Endothelial cell of umbilical vein (primary cell): ENCODE measurements at regions not wholly inside any gene's neighbourhood (a gene's known extent, or its start where the extent isn't known, plus 50 kb on each side); places are given as distances from the start of the nearest gene placed in this dataset.

Source experiments
- BruUV-seq: library from RNA; stranded (reverse); fragments of 400-500 nt; replicated peaks from 2 replicates; lab custom pipeline; 2021; lab: Mats Ljungman, UMichigan
- CTCF ChIA-PET: fragments of 300-600, 350-600 bp; sonication (Branson Sonifier 250); formaldehyde crosslinking; loops from one replicate; lab custom pipeline; 2021; ENCODE audit warnings: antibody characterized with exemption, inconsistent platforms; lab: Charles Lee
- POLR2A ChIA-PET: fragments of 300-600, 350-600 bp; sonication (Branson Sonifier 250); formaldehyde crosslinking; loops from one replicate; lab custom pipeline; 2021; ENCODE audit warnings: antibody characterized with exemption, inconsistent platforms; lab: Charles Lee
- DNase-seq: peaks from one replicate; pipeline ENCODE4 v3.0.0-alpha.2; 2011; ENCODE audit warnings: low read depth, low spot score
- FAIRE-seq: peaks from 2 replicates; lab custom pipeline; 2011; peaks lifted over from hg19 to GRCh38; lab: Jason Lieb, UNC
- H2AFZ ChIP-seq: 2 replicates; pipeline ENCODE4 v1.6.0; 2012; ENCODE audit warnings: low read depth, low read length, control low read depth, inconsistent platforms
- H3K27ac ChIP-seq: 2 replicates; pipeline ENCODE4 v1.5.1; 2011; ENCODE audit warnings: low read depth, mild to moderate bottlenecking, control low read depth, low read length, moderate library complexity; ENCODE audit not compliant: insufficient read depth
- H3K27me3 ChIP-seq, 2 experiments: 2 replicates each; pipeline versions ENCODE4 v1.6.0 to v1.6.1; 2011; ENCODE audit warnings: low read length in 2 of 2, mixed read lengths in 1 of 2; ENCODE audit not compliant: control insufficient read depth in 2 of 2, insufficient read depth in 2 of 2
- H3K36me3 ChIP-seq, 2 experiments: 2 replicates in 1 of 2; 3 replicates in 1 of 2; pipeline ENCODE4 v1.5.1; 2011; ENCODE audit warnings: low read length in 2 of 2, mild to moderate bottlenecking in 1 of 2, moderate library complexity in 1 of 2; ENCODE audit not compliant: control insufficient read depth in 2 of 2, insufficient read depth in 2 of 2; ENCODE audit errors: extremely low read depth in 1 of 2
- H3K4me1 ChIP-seq: 3 replicates; pipeline ENCODE4 v1.5.1; 2011; ENCODE audit warnings: mild to moderate bottlenecking, low read length; ENCODE audit not compliant: control insufficient read depth, insufficient read depth; ENCODE audit errors: extremely low read depth
- H3K4me2 ChIP-seq: 2 replicates; pipeline ENCODE4 v1.6.1; 2011; ENCODE audit warnings: low read length, control low read depth, mixed read lengths; ENCODE audit not compliant: insufficient read depth
- H3K4me3 ChIP-seq, 3 experiments: fragments of 200-600 bp in 1 of 3; sonication (generic), shearing (Covaris generic) in 1 of 3; replicated peaks in 1 of 3; 2 replicates each; pipeline ENCODE4 v1.5.1; 2011 to 2016; ENCODE audit warnings: control low read depth in 3 of 3, low read length in 3 of 3, mild to moderate bottlenecking in 2 of 3, inconsistent platforms in 1 of 3, low read depth in 1 of 3, moderate library complexity in 1 of 3; ENCODE audit not compliant: insufficient read depth in 1 of 3
- H3K79me2 ChIP-seq: 2 replicates; pipeline ENCODE4 v1.6.0; 2012; ENCODE audit warnings: low read length, inconsistent platforms; ENCODE audit not compliant: control insufficient read depth, insufficient read depth
- H3K9ac ChIP-seq: replicated peaks from 2 replicates; pipeline ENCODE3; 2011; ENCODE audit warnings: low read length, control low read depth; ENCODE audit not compliant: insufficient read depth; ENCODE audit errors: extremely low read depth
- H3K9me1 ChIP-seq: replicated peaks from 3 replicates; pipeline ENCODE4 v1.6.0; 2011; ENCODE audit warnings: mild to moderate bottlenecking, low read length; ENCODE audit not compliant: control insufficient read depth, insufficient read depth; ENCODE audit errors: extremely low read depth
- H3K9me3 ChIP-seq: replicated peaks from 2 replicates; pipeline ENCODE4 v1.5.1; 2012; ENCODE audit warnings: low read length, inconsistent platforms; ENCODE audit not compliant: control insufficient read depth, insufficient read depth
- H4K20me1 ChIP-seq: replicated peaks from 2 replicates; pipeline ENCODE3; 2011; ENCODE audit warnings: mild to moderate bottlenecking, low read length; ENCODE audit not compliant: control insufficient read depth, insufficient read depth; ENCODE audit errors: extremely low read depth
- EZH2 ChIP-seq: IDR thresholded peaks from 2 replicates; pipeline ENCODE4 v1.6.1; 2012; ENCODE audit warnings: borderline replicate concordance, low read depth, mild to moderate bottlenecking, moderate library complexity, low read length, inconsistent platforms; ENCODE audit not compliant: severe bottlenecking
- FOS ChIP-seq: IDR thresholded peaks from 2 replicates; pipeline ENCODE4 v1.6.1; 2011; ENCODE audit warnings: mild to moderate bottlenecking, low read length, moderate library complexity, borderline replicate concordance; ENCODE audit not compliant: insufficient read depth
- GATA2 ChIP-seq: IDR thresholded peaks from 2 replicates; pipeline ENCODE4 v1.7.0; 2011; ENCODE audit warnings: low read depth, mild to moderate bottlenecking, moderate library complexity, mixed read lengths, low read length; ENCODE audit not compliant: insufficient read length, insufficient read depth
- JUN ChIP-seq: IDR thresholded peaks from 2 replicates; pipeline ENCODE4 v1.6.1; 2011; ENCODE audit warnings: borderline replicate concordance, low read depth; ENCODE audit not compliant: insufficient read length, insufficient read depth
- MYC ChIP-seq: IDR thresholded peaks from one replicate; pipeline ENCODE4 v1.6.1; 2011; ENCODE audit warnings: mild to moderate bottlenecking, low read depth, low read length
- POLR2A ChIP-seq: IDR thresholded peaks from 2 replicates; pipeline ENCODE4 v1.6.1; 2012; ENCODE audit warnings: low read depth, mild to moderate bottlenecking, control low read depth, low read length
- POLR2AphosphoS5 ChIP-seq: IDR thresholded peaks from 2 replicates; pipeline ENCODE4 v1.6.1; 2012; ENCODE audit warnings: low read depth, mild to moderate bottlenecking, control low read depth, low read length, moderate library complexity; ENCODE audit not compliant: insufficient read depth
- dilution Hi-C: fragments of 300-500 bp; cut with MboI; formaldehyde crosslinking; loops from one replicate; pipeline ENCODE4 v1.15.0; 2019; ENCODE audit warnings: low sequenced_read_pairs; ENCODE audit not compliant: extremely low pct_ligation_motif_present
- intact Hi-C: fragments of 100-400 bp; cut with micrococcal nuclease; formaldehyde crosslinking; loops from one replicate; pipeline ENCODE4 v1.10.0; 2022
- TF ChIP-seq, protein P1 (sequence below): IDR thresholded peaks from 2 replicates; pipeline ENCODE4 v1.6.1; 2011; ENCODE audit not compliant: insufficient read depth, insufficient read length
- TF ChIP-seq, protein P2 (sequence below), 2 donors: IDR thresholded peaks; 1 replicate in 1 of 2; 2 replicates in 1 of 2; pipeline ENCODE4 v1.5.1; 2011; ENCODE audit warnings: low read length in 2 of 2, mild to moderate bottlenecking in 2 of 2, moderate library complexity in 2 of 2, control low read depth in 1 of 2, inconsistent platforms in 1 of 2, low read depth in 1 of 2; ENCODE audit not compliant: insufficient read depth in 1 of 2; ENCODE audit errors: extremely low read depth in 1 of 2

DNA sequence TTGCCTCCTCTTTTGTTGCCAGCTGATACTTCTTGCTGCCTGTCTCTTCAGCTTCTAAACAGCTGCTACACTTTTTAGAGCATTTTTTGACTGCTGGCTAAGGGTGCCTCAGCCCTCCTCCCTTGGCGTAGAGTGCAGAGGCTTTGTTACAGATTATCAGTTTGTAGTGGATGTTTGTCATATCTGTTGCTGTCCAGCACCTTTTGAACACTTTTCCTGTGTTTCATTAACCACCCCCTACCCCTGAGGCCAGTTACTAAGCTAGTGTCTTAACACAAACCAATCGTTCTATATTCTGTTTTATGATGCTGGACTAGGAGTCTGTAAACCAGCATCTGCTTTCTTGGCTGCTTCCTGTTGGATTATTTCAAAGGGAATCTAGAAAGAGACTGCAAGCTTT is 441.5 kb downstream of the DNAH5 start:
- no peaks in the 10 kb centered on the region for H3K4me1 ChIP-seq
- dilution Hi-C loops: no loop called here
- H3K4me2 ChIP-seq: no peak overlapping the region
- POLR2A ChIA-PET: no interaction called here
- no peaks in the 10 kb centered on the region for H3K9me1 ChIP-seq
- BruUV-seq: no TSS peak
- CTCF ChIA-PET: no interaction called here
- no peak overlapping the region for H2AFZ ChIP-seq
- no peaks in the 10 kb centered on the region for H3K9me3 ChIP-seq
- no peak for FAIRE-seq
- DNase-seq: no peak
- intact Hi-C loops: no loop called here
- no peak overlapping the region for H3K9ac ChIP-seq
- H3K79me2 ChIP-seq: no peaks in the 10 kb centered on the region
- TF ChIP-seq, protein P1, sequence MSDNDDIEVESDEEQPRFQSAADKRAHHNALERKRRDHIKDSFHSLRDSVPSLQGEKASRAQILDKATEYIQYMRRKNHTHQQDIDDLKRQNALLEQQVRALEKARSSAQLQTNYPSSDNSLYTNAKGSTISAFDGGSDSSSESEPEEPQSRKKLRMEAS: no peak
- no peak for TF ChIP-seq POLR2A
- no peak for TF ChIP-seq EZH2
- TF ChIP-seq MYC: no peak
- TF ChIP-seq FOS: no peak
- no peak for TF ChIP-seq JUN
- TF ChIP-seq, protein P2, sequence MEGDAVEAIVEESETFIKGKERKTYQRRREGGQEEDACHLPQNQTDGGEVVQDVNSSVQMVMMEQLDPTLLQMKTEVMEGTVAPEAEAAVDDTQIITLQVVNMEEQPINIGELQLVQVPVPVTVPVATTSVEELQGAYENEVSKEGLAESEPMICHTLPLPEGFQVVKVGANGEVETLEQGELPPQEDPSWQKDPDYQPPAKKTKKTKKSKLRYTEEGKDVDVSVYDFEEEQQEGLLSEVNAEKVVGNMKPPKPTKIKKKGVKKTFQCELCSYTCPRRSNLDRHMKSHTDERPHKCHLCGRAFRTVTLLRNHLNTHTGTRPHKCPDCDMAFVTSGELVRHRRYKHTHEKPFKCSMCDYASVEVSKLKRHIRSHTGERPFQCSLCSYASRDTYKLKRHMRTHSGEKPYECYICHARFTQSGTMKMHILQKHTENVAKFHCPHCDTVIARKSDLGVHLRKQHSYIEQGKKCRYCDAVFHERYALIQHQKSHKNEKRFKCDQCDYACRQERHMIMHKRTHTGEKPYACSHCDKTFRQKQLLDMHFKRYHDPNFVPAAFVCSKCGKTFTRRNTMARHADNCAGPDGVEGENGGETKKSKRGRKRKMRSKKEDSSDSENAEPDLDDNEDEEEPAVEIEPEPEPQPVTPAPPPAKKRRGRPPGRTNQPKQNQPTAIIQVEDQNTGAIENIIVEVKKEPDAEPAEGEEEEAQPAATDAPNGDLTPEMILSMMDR (IDR thresholded peaks at IDR 0.05; ENCODE audit: extremely low read depth in 1 of 2, insufficient read depth in 1 of 2, low read depth in 1 of 2, low read length in 2 of 2): no peak
- no peak for TF ChIP-seq POLR2AphosphoS5
- no peak for TF ChIP-seq GATA2
- no peaks in the 10 kb centered on the region for H3K36me3 ChIP-seq
- no peaks in the 10 kb centered on the region for H4K20me1 ChIP-seq
- no peak overlapping the region for H3K27ac ChIP-seq
- no peaks in the 10 kb centered on the region for H3K27me3 ChIP-seq
- H3K4me3 ChIP-seq: no peak overlapping the region
